ENCODE measurements at regions not wholly inside any gene's neighbourhood (a gene's known extent, or its start where the extent isn't known, plus 50 kb on each side); places are given as distances from the start of the nearest gene placed in this dataset.

- no peak for TF ChIP-seq CTCF (IDR thresholded peaks at IDR 0.05 in 4 of 5, conservative IDR thresholded peaks at IDR 0.05 in 1 of 5)
- TF ChIP-seq POLR2A (IDR thresholded peaks at IDR 0.05), result no peak
Measured at GRCh38 chr9:11233696-11234095, 620.9 kb upstream of the PTPRD start.
